NCI-H446 (cell line): ENCODE measurements at regions not wholly inside any gene's neighbourhood (a gene's known extent, or its start where the extent isn't known, plus 50 kb on each side); places are given as distances from the start of the nearest gene placed in this dataset.
"Not testable (repeated sequence)": the region's sequence is repeated elsewhere in the genome, so short reads cannot be mapped to it uniquely, and the experiment has no call there.

ENCODE experiments used
- DNase-seq, 2 experiments: peaks; one replicate each; lab custom pipeline; 2025; lab: John Stamatoyannopoulos, UW

DNA sequence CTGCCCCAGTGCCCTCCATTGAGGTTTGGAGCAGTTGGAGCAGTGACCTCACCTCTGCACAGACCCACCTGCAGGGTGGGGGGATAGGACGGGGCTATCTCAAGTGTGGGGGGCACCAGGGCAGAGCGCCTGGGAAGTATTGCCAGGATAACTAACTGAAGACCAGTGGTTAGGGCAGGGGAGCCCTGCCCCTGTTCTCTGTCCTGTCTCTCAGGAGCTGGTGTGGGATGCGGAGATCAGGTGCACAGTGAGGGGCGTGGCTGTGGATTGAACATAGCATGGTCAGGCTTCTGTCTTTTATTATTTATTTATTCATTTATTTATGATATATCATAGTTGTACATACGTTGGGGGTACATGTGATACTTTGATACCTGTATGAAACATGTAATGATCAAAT, 256.6 kb downstream of the GADD45G start:
- not testable (repeated sequence) for DNase-seq

DNA sequence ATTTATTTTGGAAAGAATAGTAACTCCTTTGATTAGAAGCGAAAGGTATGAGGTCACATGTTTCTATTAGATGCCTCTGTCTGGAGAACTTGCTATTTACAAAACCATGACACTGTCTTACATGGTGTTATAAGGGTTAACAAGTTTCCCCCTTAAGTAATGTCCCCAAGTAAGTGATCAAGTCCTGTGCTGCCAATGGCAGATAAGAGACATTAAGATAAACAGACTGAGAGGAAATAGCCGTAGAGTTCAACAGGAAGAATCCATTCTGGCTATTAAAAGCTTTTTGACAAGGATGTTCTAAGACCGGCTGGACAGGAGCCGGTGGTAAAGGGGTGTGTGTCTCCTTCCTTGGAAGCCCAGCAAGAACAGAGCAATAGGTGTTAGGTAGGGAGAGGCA, 257.5 kb downstream of the GADD45G start:
- no peak for DNase-seq

DNA sequence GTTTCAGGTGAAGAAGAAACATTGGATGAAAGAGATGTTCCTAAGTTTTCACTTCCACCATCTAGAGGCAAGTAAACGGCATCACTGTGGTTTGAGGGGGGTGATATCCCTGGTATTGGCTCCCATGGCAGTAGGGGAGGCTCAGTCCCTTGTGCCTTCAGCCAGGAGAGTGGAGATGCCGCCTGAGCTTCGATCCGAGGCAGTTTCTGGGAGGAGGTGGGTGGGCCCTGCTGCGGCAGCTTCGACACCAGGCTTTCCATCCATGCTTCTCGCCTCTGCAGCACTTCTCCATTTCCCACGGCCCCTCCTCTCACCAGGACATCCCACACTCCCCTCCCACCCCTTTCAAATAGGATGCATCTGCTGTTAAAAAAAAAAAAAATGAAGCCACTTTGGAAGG, 258.3 kb downstream of the GADD45G start:
- DNase-seq = no peak

DNA sequence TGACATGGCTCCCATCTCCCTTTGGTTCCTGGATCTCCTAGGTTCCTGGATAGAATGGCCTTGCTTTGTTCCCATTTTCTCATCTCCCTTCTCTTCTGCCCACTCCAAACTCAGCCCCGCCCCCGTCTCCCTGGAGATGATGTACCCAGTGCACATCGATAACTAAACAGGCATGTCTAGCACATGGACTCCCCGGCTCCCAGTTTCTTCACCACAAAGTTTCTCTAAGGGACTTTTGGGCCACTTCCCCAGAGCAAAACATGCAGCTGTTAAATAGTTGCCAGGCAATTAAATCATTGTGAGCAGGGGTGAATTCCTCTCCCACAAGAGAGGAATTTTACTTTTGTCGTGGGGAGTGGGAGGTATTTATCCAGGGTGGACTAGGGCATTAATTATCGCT, 259.0 kb downstream of the GADD45G start:
- DNase-seq = no peak

DNA sequence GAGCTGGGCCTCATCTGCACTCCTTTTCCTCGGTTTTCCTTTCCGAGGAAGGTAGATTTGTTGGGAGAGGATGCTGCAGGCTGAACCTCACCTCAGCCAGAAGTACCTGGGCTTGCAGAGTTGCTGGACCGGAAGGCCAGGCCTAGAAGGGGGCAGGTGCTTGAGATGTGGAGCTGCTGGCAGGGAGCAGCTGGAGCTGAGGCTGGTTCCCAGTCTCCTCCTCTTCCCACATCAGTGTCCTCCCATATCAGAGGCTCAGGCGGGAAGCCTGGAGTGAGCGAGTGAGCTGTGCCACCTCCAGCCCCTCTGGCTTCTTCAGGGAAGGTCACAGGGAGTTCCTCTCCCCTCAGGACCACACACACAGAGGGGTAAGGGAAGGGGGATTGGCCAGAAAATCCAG, 259.4 kb downstream of the GADD45G start:
- no peak for DNase-seq

DNA sequence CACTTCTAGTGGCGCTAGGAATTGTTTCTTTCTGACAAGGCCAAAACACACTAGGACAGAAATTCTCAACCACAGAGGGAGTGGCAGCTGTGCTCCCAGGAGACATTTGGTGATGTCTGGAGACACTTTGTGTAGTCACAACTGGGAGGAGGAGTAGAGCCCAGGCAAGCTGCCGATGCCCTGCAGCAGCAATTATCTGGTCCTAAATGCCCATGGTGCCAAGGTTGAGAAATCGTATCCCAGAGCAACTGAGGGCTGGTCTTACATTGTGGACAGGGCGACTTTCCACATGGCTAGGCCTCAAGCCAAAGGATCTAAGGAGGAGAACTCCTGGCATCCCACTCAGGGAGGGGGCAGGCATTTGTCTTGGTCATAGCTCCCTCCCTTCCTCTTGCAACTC, 259.9 kb downstream of the GADD45G start:
- DNase-seq = no peak

DNA sequence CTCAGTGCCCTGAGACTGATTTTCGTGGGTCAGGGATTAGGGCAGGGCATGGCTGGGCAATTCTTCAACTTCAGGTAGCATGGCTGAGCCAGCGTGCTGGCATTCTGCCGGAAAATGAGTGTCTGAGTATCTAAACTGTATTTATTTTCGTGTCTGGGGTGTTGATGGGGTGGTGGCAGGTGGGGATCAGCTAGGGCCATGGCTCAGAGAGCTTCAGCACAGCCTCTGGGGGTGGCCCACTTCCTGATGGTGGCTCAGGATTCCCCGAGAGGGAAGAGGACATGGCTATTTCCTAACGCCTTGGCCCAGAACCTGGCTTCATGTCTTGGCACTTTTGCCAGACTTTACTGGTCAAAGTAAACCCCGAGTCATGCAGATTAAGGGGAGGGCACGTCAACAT, 260.5 kb downstream of the GADD45G start:
- no peak for DNase-seq

DNA sequence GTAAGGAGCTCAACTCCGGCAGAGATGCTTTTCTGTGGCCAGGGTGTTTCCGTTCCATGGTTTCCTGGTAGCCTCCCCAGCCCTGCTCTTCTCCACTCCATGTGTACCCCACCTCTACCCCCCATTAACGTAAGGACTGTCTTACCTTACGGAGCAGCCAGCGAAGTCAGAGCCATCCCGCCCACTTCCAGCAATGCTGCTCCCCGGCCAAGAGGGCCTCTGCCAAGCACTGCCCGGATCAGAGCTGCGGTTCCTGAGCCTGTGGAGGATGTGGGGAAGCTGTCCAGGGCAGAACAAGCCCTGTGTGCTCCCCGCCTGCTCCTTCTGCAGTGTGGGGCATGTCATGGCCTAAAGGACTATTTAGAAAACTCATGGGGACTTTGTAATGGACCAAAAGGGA, 261.2 kb downstream of the GADD45G start:
- no peak for DNase-seq

DNA sequence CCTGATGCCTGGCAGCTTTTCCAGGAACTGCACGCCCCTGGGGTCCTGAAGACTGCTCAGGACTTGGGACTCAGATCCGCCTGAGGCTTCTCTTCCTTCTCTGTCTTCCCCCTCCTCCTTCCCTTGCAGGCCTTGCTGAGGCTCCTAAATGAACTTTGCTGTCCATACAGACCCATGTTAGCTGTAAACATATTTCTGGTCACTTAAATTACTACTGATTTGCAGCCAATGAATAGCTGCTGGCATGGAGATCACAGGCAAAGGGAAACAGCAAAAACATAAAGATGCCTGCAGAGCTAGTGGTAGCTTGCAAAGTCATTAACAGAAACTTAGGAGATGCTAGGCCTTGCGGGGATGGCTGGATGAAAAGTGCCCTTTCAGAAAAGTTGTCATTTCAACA, 261.9 kb downstream of the GADD45G start:
- no peak for DNase-seq

DNA sequence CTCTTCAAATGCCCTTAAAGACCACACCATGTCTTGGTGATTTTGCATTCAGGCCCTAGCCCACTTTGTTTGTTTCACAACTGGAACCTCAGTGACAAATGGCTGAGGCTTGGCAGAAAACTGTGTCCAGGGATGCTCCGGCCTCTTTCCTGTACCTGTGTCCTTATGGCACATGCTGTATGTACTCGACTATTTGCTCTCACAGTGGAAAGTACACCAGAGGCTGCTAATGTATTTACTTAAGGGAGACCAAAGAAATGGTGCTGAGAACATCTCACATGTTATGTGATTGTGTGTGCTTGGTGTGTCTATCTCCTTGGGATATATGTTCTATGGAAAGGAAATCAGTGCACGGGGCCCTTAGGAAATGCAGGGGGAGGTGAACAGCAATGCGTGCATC, 263.3 kb downstream of the GADD45G start:
- no peak for DNase-seq

DNA sequence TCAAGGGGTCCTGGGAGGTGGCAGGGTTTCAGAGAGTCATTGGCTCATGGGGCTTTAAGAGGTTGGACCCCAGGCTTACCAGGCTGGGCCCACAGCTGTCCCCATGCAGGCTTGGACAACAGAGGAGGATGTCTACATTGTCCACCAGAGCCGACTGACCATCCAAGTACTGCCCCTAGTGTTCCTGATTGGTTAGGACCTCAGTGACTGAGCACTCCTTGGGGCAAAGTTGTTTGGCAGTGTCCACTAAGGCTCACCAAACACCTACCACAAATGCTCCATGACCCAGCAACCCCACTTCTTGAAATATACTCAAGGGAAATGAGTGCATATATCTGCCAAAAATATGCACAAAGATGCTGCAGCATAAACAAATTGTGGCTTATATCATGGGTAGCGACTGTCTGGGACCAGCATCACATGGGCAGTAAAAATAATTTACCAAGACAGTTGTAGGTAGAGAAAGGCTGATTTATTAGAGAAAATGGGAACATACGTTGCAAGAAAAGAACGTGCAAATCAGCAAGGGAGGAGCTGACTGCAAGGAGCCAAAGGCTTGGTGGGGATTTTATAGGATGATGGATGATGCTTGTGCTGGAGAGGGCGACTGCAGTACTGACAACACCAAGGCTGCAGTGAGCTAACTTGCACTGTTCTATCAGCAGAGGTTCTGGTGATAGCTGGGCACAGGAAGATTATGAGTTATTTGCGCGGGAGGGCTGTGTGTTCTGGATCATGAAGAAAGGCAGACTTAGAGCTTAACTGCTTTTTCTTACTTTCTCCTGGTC, 265.2 kb downstream of the GADD45G start:
- no peak for DNase-seq

DNA sequence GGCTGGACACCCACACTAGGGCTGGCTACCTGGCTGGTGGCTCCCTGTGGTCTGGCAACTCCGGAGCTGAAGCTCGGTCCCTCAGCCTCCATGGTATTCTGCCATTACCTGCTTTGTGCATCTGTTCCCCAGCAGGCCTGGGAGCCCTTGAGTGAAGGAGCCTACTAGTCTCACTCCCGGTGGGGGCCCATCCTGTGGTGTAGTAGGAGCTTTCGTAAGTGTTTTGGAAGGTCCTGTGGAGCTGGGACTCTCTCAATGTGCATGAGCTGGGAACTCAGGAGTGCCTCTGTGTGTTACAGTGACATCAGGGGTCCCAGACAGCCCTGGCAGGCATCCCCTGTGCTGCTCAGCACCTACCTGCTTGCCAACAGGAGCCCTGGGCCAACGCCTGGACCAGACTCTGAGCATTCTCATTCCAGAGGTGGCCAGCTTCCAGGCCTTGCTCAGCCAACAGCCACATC, 267.1 kb downstream of the GADD45G start:
- peak in 1 of 2 experiments; percentile 16 for DNase-seq

DNA sequence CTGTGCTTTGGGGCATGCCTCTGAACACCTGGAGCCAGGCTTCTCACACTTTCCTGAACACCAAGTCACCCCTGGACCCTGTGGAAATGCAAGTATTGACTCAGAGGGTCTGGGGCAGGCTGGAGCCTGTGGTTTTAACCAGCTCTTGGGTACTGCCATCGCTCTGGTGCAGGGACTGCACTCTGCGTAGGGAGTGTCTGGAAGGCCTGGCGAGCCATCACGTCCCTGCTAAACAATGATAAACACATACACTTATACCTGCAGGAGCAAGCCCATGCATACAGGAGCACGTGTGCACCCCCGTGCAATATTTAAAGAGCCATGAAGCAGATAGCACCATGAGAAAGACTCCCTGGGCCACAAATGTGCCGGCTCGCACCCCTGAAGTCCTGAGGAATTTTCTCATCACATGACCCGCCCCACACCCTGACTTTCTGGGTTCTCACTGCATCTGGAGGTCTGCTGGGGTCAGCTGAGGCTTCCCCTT, 267.7 kb downstream of the GADD45G start:
- no peak for DNase-seq

DNA sequence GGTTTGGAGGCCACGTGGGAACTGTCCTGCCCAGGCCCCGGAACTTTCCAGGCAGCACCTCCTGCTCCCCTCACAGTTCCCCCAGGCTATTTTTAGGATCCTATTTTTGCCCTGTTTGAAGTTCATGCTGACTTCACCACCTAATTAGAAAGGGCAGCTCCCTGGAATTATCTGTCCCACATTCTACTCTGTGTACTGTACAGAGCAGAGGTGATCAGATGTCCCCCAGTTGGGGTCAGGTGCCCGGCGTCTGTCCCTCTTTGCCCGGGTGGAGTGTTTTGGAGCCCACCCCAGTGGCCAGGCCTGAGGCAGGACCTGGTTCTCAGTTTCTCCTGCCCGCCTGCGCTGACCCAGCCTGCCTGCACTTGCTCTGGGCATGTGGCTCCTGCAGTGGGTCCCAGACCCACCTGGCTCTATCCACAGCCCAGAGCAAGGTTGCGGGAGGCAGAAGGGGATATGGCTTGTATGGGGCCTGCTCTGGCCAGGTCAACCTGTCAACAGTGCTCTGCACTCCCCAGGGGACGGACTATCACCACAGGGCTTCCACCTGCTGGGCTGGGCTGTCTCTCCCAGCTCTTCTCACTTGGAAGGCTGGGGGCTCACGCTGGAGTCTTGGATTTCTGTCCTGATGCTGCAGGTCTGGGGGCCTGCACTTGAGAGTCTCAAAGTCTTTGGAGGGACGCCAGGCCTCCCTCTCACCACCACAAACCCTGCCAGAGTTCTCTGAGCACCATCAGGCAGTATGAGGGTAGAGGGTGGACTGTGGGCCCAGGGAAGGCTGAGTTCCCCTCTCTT, 268.3 kb downstream of the GADD45G start:
- peak in 1 of 2 experiments; percentile 31 for DNase-seq

DNA sequence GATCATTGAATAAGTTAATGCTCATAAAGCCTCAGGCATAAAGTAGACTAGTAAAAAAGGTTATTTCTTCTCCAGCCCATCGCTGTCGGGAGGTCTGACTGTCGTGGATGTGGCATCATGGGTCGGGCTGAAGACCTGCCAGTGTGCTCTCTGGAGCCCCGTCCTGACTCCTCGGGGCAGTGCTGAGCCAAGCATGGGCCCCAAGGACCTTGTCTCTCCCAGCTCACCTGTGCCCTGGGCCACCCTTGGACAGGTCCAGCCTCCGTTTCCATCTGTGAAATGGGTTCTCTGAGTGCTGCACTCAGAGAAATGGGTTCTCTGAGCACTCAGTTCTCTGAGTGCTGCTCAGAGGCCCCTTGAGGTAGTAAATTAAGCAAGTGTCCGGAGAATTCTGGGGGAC, 269.0 kb downstream of the GADD45G start:
- no peak for DNase-seq

DNA sequence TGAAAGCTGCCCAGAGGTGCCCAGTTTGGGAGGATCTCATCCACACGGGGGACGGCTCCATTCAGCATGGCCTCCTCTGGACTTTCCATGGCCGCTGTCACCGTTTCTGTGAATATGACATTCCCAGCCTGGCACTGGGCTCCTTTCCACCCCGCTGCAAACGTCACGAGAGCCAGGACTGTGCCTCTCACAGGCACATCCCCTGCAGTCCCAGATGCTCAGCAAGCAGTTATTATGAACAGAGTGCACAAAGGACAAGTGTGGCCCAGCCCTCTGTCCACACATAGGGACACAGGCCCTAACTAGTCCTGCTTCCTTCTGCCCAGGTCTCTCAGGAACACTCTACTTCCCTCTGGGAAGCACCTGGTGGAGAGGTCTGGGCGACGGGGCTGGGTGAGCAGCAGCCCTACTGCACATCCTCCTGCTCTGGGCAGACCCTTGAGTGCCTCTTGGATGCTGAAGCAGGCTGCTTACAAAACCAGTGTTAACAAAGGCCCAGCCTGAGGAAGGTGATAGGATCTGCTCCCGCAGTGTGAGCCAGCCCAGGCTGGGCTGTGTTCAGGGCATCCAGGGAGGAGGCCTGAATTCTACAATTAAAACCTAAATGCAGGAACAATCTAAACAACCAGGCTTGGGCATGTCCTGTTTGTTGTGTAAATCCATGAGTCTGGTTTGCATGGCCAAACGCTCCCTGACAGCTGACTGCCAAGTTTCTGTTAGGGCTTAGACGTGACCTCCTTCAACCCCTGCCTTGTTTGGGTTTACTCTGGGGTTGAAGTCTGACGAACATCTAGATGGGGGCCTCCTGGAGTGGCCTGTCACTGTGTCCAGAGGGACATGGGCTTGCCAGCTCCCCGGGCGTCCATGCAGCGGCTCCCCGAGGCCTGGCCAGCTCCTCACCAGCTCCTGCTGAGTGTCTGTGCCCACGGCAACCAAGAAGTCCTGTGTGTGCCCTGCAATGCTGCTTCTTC, 269.8 kb downstream of the GADD45G start:
- peak in 1 of 2 experiments; percentile 11 for DNase-seq

DNA sequence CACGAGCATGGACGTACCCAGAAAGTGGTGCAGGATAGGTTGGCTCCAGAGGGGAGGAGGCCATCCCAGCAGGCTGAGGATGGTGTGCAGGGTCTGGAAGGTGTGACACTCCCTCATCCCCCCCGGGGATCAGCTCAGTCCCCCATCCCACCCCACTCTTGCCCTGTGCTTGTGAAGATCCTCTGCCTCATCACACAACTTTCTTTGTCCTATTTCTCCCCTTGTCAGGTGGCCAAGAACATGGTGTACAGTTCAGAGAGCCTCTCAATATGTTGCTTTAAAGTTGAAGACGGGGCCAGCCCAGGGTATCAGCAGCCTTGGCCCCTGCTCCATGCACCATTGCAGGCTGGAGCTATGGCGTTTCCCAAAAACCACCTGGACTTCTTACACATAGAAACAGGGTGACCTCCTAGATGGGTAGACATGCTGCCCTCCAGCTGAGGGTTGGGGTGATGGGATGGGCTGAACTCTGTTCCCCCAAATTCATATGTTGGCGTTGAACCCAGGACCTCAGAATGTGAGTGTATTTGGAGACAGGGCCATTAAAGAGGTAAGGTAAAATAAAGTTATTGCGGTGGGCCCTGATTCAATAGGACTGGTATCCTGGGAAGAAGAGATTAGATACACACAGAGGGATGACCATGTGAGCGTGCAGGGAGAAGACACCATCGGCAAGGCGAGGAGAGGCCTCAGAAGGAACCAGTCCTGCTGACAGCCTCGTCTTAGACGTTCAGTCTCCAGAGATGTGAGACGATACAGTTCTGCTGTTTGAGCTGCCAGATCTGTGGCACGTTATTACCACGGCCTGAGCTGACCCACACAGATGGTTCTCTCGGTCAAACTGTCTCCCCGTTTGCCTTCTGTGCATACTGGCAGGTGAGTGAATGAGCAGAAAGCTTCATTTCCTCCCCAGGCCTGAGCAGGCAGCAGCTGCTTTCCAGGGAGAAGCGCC, 272.5 kb downstream of the GADD45G start:
- no peak for DNase-seq

DNA sequence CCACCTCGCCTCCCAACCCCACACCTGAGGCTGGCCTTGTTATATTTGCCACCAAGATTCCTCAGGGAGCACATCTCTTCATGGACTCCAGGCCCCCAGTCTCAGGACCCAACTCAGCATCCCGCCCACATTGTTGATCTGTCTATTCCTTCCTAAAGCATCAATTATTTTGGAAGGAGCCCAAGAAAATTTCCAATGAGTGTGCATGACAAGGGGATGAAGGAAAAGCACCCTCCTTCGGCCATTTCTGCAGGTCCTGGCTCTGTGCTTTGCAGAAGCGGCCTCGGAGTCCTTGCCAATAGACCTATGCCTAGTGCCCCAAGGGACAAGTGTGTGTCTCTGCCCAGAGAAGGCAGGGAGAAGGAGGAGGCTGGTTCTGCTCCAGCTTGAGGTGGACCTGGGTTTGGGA, 273.2 kb downstream of the GADD45G start:
- DNase-seq = no peak

DNA sequence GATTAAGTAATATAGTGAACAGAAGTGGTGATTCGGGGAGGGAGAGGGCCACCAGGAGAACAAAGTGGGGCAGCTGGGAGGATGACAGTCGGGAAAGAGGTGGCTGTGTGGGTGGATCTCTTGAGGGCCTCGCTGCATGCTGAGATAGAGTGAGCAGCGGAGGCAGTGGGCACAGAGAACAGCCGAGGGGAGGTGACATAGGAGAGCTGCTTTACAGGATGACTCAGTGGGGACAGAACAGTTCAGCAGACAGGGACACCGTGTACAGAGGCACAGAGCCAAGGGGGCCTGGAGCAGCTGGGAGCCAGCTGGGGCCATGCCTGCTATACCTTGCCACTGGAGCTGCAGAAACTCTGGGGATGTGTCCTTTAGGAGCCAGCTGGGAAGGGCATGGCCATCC, 273.9 kb downstream of the GADD45G start:
- no peak for DNase-seq

DNA sequence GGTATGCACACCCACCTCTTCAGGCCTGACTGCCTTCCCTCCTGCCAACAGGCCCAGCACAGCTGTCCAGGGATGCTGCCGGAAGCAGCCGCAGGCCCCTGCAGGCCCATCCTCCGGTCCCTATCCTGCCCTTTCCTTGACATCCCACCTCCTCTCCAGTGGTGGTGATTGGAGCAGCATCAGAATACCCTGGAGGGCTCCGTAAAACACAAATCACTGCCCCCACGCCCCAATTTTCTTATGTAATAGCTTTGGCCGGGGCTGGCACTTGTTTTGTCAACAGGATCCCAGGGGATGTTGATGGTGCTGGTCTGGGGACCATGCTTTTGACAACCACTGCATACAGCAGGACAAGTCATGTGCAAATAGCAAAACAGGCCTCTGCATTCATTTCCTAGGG, 274.5 kb downstream of the GADD45G start:
- DNase-seq = no peak

DNA sequence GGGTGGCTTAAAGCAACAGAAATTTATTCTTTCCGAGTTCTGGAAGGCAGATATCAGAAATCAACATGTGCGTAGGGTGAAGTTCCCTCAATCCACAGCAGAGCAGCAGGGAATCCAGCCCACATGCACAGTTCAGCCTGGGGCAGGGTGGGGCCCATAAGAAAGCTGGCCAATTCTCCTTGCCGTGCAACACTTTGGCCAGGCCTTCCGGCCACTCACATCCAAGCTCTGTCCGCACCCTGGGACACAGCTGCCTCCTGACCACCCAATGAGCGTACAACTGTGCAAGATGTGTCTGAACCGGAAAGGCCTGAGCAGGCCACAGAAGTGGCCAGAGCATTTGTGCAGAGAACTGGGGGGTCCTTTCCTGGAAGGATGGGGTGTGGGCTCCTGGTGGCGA, 274.9 kb downstream of the GADD45G start:
- DNase-seq = no peak
